ENCODE measurements at regions not wholly inside any gene's neighbourhood (a gene's known extent, or its start where the extent isn't known, plus 50 kb on each side); places are given as distances from the start of the nearest gene placed in this dataset.

DNA sequence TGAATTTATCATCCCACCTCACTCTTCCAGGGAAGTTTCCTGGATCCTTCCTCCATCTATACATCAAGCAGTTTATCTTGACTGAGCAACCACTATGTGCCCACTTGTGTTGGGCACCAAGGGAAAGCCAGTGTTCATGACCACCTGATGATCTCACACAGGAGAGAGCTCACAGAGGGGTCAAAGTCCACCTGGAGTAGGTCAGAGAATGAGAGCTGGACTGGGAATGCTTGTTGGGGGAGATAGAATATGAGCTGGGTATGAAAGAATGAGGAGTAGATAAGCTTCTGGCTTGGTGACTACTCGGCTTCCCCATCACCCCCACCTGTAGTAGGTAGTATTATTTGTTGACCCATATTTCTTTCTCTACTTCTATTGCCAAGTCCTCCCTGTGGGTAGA, 72.2 kb upstream of the CYRIA start:
- H3K27ac ChIP-seq (ENCODE audit: low read length, poor library complexity, severe bottlenecking): no peak overlapping the region
- no peak overlapping the region for H2AK5ac ChIP-seq (ENCODE audit: low read length, severe bottlenecking)
- no peak overlapping the region for H2BK12ac ChIP-seq (ENCODE audit: low read length in 2 of 2)
- no peak overlapping the region for H3K4me3 ChIP-seq (ENCODE audit: insufficient read depth in 1 of 2, low read depth in 1 of 2, low read length in 2 of 2)
- no peaks in the 10 kb centered on the region for H3K4me1 ChIP-seq (ENCODE audit: control insufficient read depth, insufficient read depth, low read depth, low read length)
- no peaks in the 10 kb centered on the region for H3K36me3 ChIP-seq (ENCODE audit: control insufficient read depth in 1 of 2, insufficient read depth in 2 of 2, low read depth in 1 of 2, low read length in 2 of 2)
- no peak overlapping the region for H3K4me2 ChIP-seq (ENCODE audit: low read length, poor library complexity, severe bottlenecking)
- H3K27me3 ChIP-seq (ENCODE audit: control insufficient read depth in 1 of 2, insufficient read depth in 1 of 2, low read length in 2 of 2): peaks cover 0 to 10% of the 10 kb centered on the region in 2 experiments
- no peak for DNase-seq
- H2BK15ac ChIP-seq (ENCODE audit: low read depth, poor library complexity, severe bottlenecking): no peak overlapping the region
- no peak overlapping the region for H4K91ac ChIP-seq (ENCODE audit: low read length)
- H4K8ac ChIP-seq (ENCODE audit: low read length): no peak overlapping the region
- no peak overlapping the region for H2AFZ ChIP-seq (ENCODE audit: low read depth, low read length)
- no peak overlapping the region for H3K9ac ChIP-seq (ENCODE audit: low read length)
- H2BK120ac ChIP-seq (ENCODE audit: low read depth, low read length): no peak overlapping the region
- H3K23ac ChIP-seq (ENCODE audit: low read length in 2 of 2): no peak overlapping the region
- WGBS: no CpG with 5 or more reads among the region's 1 CpG
- no peak overlapping the region for H2BK5ac ChIP-seq (ENCODE audit: low read depth, low read length, poor library complexity, severe bottlenecking)
- no peak overlapping the region for H3K4ac ChIP-seq (ENCODE audit: low read depth in 1 of 2, low read length in 2 of 2)
- H3K79me1 ChIP-seq (replicated peaks; ENCODE audit: low read length, poor library complexity, severe bottlenecking): no peaks in the 10 kb centered on the region
- no peak overlapping the region for H3K14ac ChIP-seq (ENCODE audit: low read length in 2 of 2)
- H3K9me3 ChIP-seq (ENCODE audit: control insufficient read depth, low read length): no peaks in the 10 kb centered on the region
- no peak overlapping the region for H3K18ac ChIP-seq (ENCODE audit: low read depth in 1 of 2, low read length in 2 of 2)

GRCh38 chr2:16736633-16737032, 71.0 kb upstream of the CYRIA start:
- H2BK15ac ChIP-seq (ENCODE audit: low read depth, poor library complexity, severe bottlenecking): no peak overlapping the region
- no peak overlapping the region for H3K23ac ChIP-seq (ENCODE audit: low read length in 2 of 2)
- no peak overlapping the region for H4K8ac ChIP-seq (ENCODE audit: low read length)
- DNase-seq: no peak
- H3K14ac ChIP-seq (ENCODE audit: low read length in 2 of 2): no peak overlapping the region
- no peak overlapping the region for H2AFZ ChIP-seq (ENCODE audit: low read depth, low read length)
- H3K4me2 ChIP-seq (ENCODE audit: low read length, poor library complexity, severe bottlenecking): no peak overlapping the region
- no peak overlapping the region for H3K4me3 ChIP-seq (ENCODE audit: insufficient read depth in 1 of 2, low read depth in 1 of 2, low read length in 2 of 2)
- H3K27me3 ChIP-seq (ENCODE audit: control insufficient read depth in 1 of 2, insufficient read depth in 1 of 2, low read length in 2 of 2): peaks cover 0 to 6% of the 10 kb centered on the region in 2 experiments
- no peak overlapping the region for H2BK12ac ChIP-seq (ENCODE audit: low read length in 2 of 2)
- no peak overlapping the region for H3K4ac ChIP-seq (ENCODE audit: low read depth in 1 of 2, low read length in 2 of 2)
- H2BK5ac ChIP-seq (ENCODE audit: low read depth, low read length, poor library complexity, severe bottlenecking): no peak overlapping the region
- no peak overlapping the region for H3K9ac ChIP-seq (ENCODE audit: low read length)
- no peak overlapping the region for H3K27ac ChIP-seq (ENCODE audit: low read length, poor library complexity, severe bottlenecking)
- H2BK120ac ChIP-seq (ENCODE audit: low read depth, low read length): no peak overlapping the region
- H3K36me3 ChIP-seq (ENCODE audit: control insufficient read depth in 1 of 2, insufficient read depth in 2 of 2, low read depth in 1 of 2, low read length in 2 of 2): no peaks in the 10 kb centered on the region
- 100% methylated on average over 1 of the region's 2 CpGs for WGBS
- H3K4me1 ChIP-seq (ENCODE audit: control insufficient read depth, insufficient read depth, low read depth, low read length): no peaks in the 10 kb centered on the region
- no peaks in the 10 kb centered on the region for H3K79me1 ChIP-seq (replicated peaks; ENCODE audit: low read length, poor library complexity, severe bottlenecking)
- H2AK5ac ChIP-seq (ENCODE audit: low read length, severe bottlenecking): no peak overlapping the region
- no peaks in the 10 kb centered on the region for H3K9me3 ChIP-seq (ENCODE audit: control insufficient read depth, low read length)
- no peak overlapping the region for H3K18ac ChIP-seq (ENCODE audit: low read depth in 1 of 2, low read length in 2 of 2)
- no peak overlapping the region for H4K91ac ChIP-seq (ENCODE audit: low read length)

DNA sequence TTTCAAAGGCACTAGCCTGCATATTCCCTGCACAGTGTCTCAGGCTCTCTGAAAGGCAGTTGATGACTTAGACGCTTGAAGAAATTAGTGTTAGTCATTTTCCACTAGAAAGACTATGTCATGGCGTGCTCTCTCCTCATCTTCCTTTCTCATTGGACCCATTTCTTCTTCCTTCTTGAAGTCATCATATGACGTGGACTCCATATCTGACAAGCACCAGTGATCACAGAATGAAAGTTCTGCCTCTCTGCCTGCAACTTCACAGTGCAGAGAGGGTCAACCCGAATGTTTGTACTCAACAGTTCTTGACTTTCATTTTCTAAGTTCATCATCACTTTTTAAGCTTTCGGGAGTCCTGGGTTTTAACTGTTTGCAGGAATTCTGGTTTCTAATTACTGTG, 63.7 kb upstream of the CYRIA start:
- Histone ChIP-seq H2BK15ac (ENCODE audit: low read depth, poor library complexity, severe bottlenecking) (no peak overlapping the region), H3K9ac (ENCODE audit: low read length) (no peak overlapping the region), H3K79me1 (replicated peaks; ENCODE audit: low read length, poor library complexity, severe bottlenecking) (no peaks in the 10 kb centered on the region), H2BK12ac (ENCODE audit: low read length in 2 of 2) (no peak overlapping the region), H3K36me3 (ENCODE audit: control insufficient read depth in 1 of 2, insufficient read depth in 2 of 2, low read depth in 1 of 2, low read length in 2 of 2) (no peaks in the 10 kb centered on the region), H3K4me2 (ENCODE audit: low read length, poor library complexity, severe bottlenecking) (no peak overlapping the region), H2BK120ac (ENCODE audit: low read depth, low read length) (no peak overlapping the region), H3K14ac (ENCODE audit: low read length in 2 of 2) (no peak overlapping the region), H4K91ac (ENCODE audit: low read length) (no peak overlapping the region), H3K27me3 (ENCODE audit: control insufficient read depth in 1 of 2, insufficient read depth in 1 of 2, low read length in 2 of 2) (no peaks in the 10 kb centered on the region), H3K9me3 (ENCODE audit: control insufficient read depth, low read length) (no peaks in the 10 kb centered on the region), H2AFZ (ENCODE audit: low read depth, low read length) (no peak overlapping the region), H3K4me1 (ENCODE audit: control insufficient read depth, insufficient read depth, low read depth, low read length) (no peaks in the 10 kb centered on the region), H3K23ac (ENCODE audit: low read length in 2 of 2) (no peak overlapping the region), H2AK5ac (ENCODE audit: low read length, severe bottlenecking) (no peak overlapping the region), H2BK5ac (ENCODE audit: low read depth, low read length, poor library complexity, severe bottlenecking) (no peak overlapping the region), H3K4ac (ENCODE audit: low read depth in 1 of 2, low read length in 2 of 2) (no peak overlapping the region), H3K18ac (ENCODE audit: low read depth in 1 of 2, low read length in 2 of 2) (no peak overlapping the region), H4K8ac (ENCODE audit: low read length) (no peak overlapping the region), H3K27ac (ENCODE audit: low read length, poor library complexity, severe bottlenecking) (no peak overlapping the region), H3K4me3 (ENCODE audit: insufficient read depth in 1 of 2, low read depth in 1 of 2, low read length in 2 of 2) (no peak overlapping the region)
- WGBS: 83% methylated on average over 4 of the region's 5 CpGs
- no peak for DNase-seq

GRCh38 chr2:16728351-16729136, 62.9 kb upstream of the CYRIA start:
- Histone ChIP-seq H3K4me2 (ENCODE audit: low read length, poor library complexity, severe bottlenecking) (no peak overlapping the region), H3K27ac (ENCODE audit: low read length, poor library complexity, severe bottlenecking) (no peak overlapping the region), H3K18ac (ENCODE audit: low read depth in 1 of 2, low read length in 2 of 2) (no peak overlapping the region), H2BK5ac (ENCODE audit: low read depth, low read length, poor library complexity, severe bottlenecking) (no peak overlapping the region), H2AFZ (ENCODE audit: low read depth, low read length) (no peak overlapping the region), H3K9me3 (ENCODE audit: control insufficient read depth, low read length) (no peaks in the 10 kb centered on the region), H3K79me1 (replicated peaks; ENCODE audit: low read length, poor library complexity, severe bottlenecking) (no peaks in the 10 kb centered on the region), H2AK5ac (ENCODE audit: low read length, severe bottlenecking) (no peak overlapping the region), H4K8ac (ENCODE audit: low read length) (no peak overlapping the region), H3K36me3 (ENCODE audit: control insufficient read depth in 1 of 2, insufficient read depth in 2 of 2, low read depth in 1 of 2, low read length in 2 of 2) (no peaks in the 10 kb centered on the region), H2BK120ac (ENCODE audit: low read depth, low read length) (no peak overlapping the region), H4K91ac (ENCODE audit: low read length) (no peak overlapping the region), H2BK15ac (ENCODE audit: low read depth, poor library complexity, severe bottlenecking) (no peak overlapping the region), H3K23ac (ENCODE audit: low read length in 2 of 2) (no peak overlapping the region), H3K4ac (ENCODE audit: low read depth in 1 of 2, low read length in 2 of 2) (no peak overlapping the region), H3K4me3 (ENCODE audit: insufficient read depth in 1 of 2, low read depth in 1 of 2, low read length in 2 of 2) (no peak overlapping the region), H3K4me1 (ENCODE audit: control insufficient read depth, insufficient read depth, low read depth, low read length) (no peaks in the 10 kb centered on the region), H2BK12ac (ENCODE audit: low read length in 2 of 2) (no peak overlapping the region), H3K9ac (ENCODE audit: low read length) (peak overlapping the region; percentile 25), H3K27me3 (ENCODE audit: control insufficient read depth in 1 of 2, insufficient read depth in 1 of 2, low read length in 2 of 2) (no peaks in the 10 kb centered on the region), H3K14ac (ENCODE audit: low read length in 2 of 2) (no peak overlapping the region)
- 67% methylated on average over 4 of the region's 4 CpGs for WGBS
- DNase-seq: no peak

Measured in mesenchymal stem cell (in vitro differentiated cells and primary cell).